HG03139 (cell line): ENCODE measurements at regions not wholly inside any gene's neighbourhood (a gene's known extent, or its start where the extent isn't known, plus 50 kb on each side); places are given as distances from the start of the nearest gene placed in this dataset.

ENCODE experiments used
- ATAC-seq: cut with Tn5 transposase; IDR thresholded peaks from one replicate; pipeline ENCODE4 v1.9.1; 2021; ENCODE audit not compliant: unreplicated experiment

- no peak for ATAC-seq
These were observed 522.7 kb downstream of the PLPP3 start for GRCh38 chr1:56056438-56057287.

- ATAC-seq: no peak
These were observed 524.4 kb downstream of the PLPP3 start for GRCh38 chr1:56054959-56055358.

DNA sequence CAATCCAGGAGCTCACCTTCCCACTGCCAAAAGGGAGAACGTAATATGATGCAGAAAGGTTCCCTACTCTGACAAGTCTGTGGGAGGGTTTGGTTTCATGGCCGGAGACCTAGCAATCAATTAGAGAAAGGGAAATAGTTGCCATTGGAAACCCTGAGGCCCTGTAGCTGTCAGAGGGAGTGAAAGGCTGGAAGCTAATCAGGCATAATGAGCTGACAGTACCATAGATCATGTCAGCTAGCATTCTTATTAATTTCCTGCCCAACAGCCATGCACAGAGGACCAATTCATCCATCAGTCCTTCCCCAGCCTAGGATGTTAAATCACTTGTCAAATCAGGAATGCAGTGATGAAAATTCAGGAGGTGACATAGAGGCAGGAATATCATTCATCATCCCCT is 527.3 kb downstream of the PLPP3 start:
- no peak for ATAC-seq

DNA sequence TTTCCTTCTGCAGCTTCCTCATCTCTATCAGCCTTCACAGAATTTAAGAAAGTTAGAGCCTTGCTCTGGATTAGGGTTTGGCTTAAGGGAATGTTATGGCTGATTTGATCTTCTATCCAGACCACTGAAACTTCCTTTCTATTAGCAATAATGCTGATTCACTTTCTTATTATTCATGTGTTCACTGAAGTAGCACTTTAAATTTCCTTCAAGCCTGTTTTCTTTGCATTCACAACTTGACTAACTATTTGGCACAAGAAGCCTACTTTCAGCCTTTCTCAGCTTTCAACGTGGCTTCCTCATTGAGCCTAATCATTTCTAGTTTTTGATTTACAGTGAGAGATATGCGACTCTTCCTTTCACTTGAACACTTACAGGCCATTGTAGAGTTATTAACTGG is 528.5 kb downstream of the PLPP3 start:
- no peak for ATAC-seq

GRCh38 chr1:56045477-56045876 is 533.9 kb downstream of the PLPP3 start:
- ATAC-seq: no peak

- ATAC-seq: no peak
These were observed 534.3 kb downstream of the PLPP3 start for GRCh38 chr1:56045062-56045461.

GRCh38 chr1:56036479-56036878 is 542.9 kb downstream of the PLPP3 start:
- no peak for ATAC-seq

GRCh38 chr1:56034847-56035481 is 544.4 kb downstream of the PLPP3 start:
- ATAC-seq: no peak

DNA sequence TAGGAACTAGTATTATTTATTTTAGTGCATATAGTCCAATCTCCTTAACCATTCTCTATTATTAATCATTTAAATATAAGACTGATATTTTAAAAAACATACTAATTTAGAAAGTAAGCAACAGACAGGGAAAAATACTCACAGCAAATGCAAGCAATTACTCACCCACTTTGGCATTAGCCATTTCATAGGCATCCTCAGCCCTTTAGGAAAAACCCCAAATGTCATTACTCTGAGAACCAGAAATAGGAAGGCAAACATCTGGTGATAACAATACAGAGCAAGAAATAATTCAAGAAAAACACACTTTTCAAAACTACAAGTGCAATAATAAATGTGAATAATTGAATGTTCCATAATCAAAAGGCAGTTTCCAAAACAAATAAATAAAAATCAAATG is 545.1 kb downstream of the PLPP3 start:
- ATAC-seq: no peak

DNA sequence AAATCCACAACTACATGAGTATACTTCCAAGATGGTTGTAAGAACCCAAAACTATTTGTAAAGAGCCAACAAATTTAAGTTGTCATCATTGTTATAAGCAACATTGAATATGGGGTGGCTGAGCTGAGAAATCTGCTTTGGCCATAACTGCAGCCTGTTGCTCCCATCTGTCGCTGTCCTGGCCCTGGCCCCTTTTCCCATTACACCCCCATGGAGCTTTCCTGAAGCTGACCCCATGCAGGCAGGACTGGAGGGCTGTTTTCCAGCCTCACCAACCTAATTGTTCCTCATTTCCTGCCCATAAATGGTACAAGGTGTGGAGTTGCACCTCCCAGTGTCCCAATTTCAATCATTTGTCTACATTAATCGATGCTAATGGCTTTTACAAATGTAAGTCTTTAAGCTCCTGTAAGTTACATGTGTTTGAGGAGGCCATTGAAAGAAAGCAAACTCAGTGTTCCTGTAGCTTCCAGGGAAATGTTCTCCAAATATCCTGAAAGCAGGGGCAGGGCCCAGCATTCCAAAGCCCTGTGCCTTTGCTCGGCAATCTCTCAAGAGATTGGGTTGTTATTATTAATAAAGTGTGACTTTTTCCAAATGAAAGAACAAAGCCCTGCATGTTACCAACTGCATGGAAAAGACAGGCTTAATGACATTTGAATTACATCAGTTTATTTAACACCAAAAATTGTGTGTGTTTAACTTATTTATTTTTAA is 545.9 kb downstream of the PLPP3 start:
- no peak for ATAC-seq

GRCh38 chr1:56032096-56032676 is 547.2 kb downstream of the PLPP3 start:
- ATAC-seq: no peak

DNA sequence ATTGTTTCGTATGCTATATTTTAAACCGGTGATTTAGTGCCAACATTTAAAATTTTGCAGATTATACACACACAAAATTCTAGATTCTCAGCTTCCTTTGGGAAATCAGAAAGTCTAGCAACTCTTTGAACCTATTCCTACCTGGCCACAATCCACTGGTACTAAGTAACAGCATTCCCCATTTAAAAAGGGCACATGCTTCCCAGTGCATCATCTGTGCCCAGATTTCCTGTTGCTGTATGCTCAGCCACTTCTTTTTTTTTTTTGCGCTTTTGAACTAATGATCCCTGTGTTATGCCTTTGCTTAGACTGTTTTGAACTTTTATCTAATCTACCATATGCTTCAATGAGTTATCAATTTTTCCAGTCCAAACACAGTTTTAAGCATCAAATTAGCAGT is 548.4 kb downstream of the PLPP3 start:
- no peak for ATAC-seq

DNA sequence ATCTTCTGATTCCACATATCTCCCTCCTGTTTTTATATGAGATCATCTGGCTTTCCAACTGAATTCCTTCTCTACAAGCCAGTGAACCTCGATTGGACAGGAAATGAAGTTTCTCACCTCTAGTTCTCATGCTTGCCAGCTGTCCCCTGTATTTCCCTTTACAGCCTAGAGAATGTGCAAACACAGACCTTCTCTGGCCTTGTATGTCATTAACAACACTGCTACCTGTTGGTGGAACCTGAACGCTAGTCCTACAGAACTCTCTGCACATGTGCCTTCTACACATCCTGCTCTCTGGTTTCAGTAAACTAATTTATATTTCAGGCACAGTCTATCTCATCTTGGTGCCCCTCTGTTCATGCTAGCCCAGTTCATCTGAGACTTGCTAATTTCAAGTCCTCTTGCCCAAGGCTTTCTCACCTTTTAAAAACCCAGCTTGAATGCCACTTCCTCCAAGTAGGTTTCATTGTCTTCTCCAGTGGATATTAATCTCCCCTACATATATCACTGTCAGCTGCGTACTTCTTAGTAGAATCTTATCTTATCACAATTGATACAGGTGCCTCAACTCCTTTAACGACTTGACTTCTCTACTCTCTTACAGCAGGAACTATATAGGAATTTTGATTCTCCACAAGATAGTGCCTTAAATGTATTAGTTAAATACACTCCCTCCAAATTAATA is 549.9 kb downstream of the PLPP3 start:
- ATAC-seq: no peak

GRCh38 chr1:56028911-56029310 is 550.5 kb downstream of the PLPP3 start:
- no peak for ATAC-seq

GRCh38 chr1:56028244-56028643 is 551.1 kb downstream of the PLPP3 start:
- no peak for ATAC-seq

DNA sequence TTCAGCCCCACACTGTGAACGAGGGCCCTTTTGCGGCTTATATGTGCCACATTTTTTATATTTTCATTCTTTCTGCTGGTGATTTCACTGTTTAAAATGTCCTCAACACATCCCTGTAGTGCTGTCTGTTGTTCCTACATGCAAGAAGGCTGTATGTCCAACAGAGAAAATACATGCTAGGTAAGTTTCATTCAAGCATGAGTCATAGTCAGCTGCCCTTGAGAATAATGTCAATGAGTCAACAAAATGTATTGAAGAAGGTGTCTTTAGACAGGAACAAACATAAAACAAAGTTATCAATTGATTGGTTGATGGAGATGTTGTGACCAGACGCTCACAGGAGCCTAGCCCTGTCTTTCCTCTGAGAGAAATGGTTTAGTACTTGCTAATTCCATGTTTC is 553.4 kb downstream of the PLPP3 start:
- no peak for ATAC-seq

- no peak for ATAC-seq
These were observed 555.2 kb downstream of the PLPP3 start for GRCh38 chr1:56024155-56024554.

DNA sequence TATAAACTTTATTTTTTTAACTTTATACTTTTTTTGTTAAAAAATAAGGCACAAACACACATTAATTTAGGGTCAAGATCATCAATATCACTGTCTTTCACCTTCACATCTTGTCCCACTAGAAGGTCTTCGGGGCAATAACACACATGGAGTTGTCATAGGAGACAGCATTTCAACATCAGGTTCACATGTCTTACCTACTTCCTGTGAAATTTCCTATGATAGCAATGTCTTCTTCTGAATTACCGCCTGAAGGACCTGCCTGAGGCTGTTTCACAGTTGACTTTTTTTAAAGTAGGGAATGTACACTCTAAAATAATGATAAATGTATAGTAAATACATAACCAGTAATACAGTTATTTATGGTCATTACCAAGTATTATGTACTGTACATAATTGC is 559.4 kb downstream of the PLPP3 start:
- no peak for ATAC-seq

- no peak for ATAC-seq
These were observed 559.9 kb downstream of the PLPP3 start for GRCh38 chr1:56019472-56019871.

DNA sequence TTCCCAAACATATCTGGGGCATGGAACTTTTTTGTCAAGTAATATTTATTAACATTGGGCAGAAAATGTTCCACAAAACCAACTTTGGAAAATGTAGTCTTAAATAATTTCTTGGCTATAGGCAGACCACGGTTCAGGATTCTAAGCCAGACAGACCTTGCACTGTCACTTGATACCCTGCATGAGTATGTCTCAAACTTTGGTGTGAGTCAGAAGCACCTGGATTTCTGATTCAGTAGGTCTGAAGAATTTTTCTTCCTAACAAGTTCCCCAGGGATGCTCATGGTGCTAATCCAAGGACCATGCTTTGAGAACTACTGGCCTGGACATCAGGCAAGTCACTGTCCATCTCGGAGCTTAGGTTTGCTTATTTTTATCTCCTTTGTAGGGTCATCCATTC is 562.0 kb downstream of the PLPP3 start:
- no peak for ATAC-seq

DNA sequence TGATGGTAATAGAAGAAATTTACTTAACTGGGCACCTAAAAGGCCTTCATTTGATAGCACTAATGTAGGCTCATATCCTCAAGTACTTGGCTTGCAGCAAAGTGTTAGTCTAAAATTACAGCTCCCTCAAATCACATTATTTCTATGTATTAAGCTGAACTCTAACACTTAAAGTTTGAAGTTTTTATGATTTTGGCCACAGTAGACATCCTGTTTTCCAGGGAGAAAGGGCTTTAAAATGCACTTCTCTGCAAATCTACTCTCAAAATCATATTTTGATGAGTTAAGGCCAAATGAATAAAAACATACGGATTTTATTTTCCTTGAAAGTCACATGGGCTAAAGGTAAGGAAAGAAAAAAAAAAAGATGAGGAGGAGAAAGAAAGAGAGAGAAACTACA is 575.5 kb downstream of the PLPP3 start:
- ATAC-seq: no peak
